ENCODE measurements at regions not wholly inside any gene's neighbourhood (a gene's known extent, or its start where the extent isn't known, plus 50 kb on each side); places are given as distances from the start of the nearest gene placed in this dataset.

- Mint-ChIP-seq H3K4me3 (no peak overlapping the region), H3K9me3 (ENCODE audit: low read depth) (peaks cover 5% of the 10 kb centered on the region), H3K27me3 (no peaks in the 10 kb centered on the region), H3K27ac (no peak overlapping the region), H3K4me1 (no peaks in the 10 kb centered on the region), H3K36me3 (no peaks in the 10 kb centered on the region)
- CTCF ChIA-PET, result no interaction called here
- no peak for ATAC-seq
- DNase-seq, result no peak
These were observed 675.6 kb downstream of the TBL1XR1 start for GRCh38 chr3:176521531-176522175.

GRCh38 chr3:176514297-176514696 is 683.0 kb downstream of the TBL1XR1 start:
- H3K36me3 Mint-ChIP-seq, result no peaks in the 10 kb centered on the region
- H3K27me3 Mint-ChIP-seq, result no peaks in the 10 kb centered on the region
- no peak overlapping the region for H3K27ac Mint-ChIP-seq
- ATAC-seq, result no peak
- no peak for DNase-seq
- peaks cover 22% of the 10 kb centered on the region for H3K9me3 Mint-ChIP-seq (ENCODE audit: low read depth)
- CTCF ChIA-PET, result no interaction called here
- H3K4me3 Mint-ChIP-seq, result no peak overlapping the region
- no peaks in the 10 kb centered on the region for H3K4me1 Mint-ChIP-seq

DNA sequence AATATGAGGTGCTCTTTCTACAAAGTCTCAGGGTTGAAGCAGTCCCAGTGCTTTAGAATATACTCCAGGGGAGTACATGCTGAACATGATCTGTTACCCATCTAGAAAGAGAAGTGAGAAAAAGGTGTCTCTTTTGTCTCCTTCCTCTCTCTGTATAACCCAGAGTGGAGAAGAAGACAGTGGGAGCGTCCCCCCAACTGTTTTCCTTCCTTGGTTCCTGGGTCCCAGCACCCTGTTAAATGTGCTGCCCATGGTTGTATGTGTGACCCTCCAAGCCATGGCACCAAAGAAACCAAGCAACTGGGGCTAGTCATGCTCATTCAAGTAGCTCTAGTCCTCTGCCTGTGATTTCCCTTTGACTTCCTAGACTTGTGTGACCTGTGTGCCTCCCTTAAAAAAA is 683.7 kb downstream of the TBL1XR1 start:
- peaks cover 22% of the 10 kb centered on the region for H3K9me3 Mint-ChIP-seq (ENCODE audit: low read depth)
- CTCF ChIA-PET, result no interaction called here
- no peak overlapping the region for H3K4me3 Mint-ChIP-seq
- H3K36me3 Mint-ChIP-seq, result no peaks in the 10 kb centered on the region
- H3K27me3 Mint-ChIP-seq, result no peaks in the 10 kb centered on the region
- ATAC-seq, result no peak
- DNase-seq, result no peak
- no peaks in the 10 kb centered on the region for H3K4me1 Mint-ChIP-seq
- no peak overlapping the region for H3K27ac Mint-ChIP-seq

GRCh38 chr3:176512037-176512436 is 685.2 kb downstream of the TBL1XR1 start:
- Mint-ChIP-seq H3K27me3 (no peaks in the 10 kb centered on the region), H3K4me1 (no peaks in the 10 kb centered on the region), H3K9me3 (ENCODE audit: low read depth) (peaks cover 22% of the 10 kb centered on the region), H3K27ac (no peak overlapping the region), H3K4me3 (no peak overlapping the region), H3K36me3 (no peaks in the 10 kb centered on the region)
- CTCF ChIA-PET, result no interaction called here
- no peak for ATAC-seq
- no peak for DNase-seq

DNA sequence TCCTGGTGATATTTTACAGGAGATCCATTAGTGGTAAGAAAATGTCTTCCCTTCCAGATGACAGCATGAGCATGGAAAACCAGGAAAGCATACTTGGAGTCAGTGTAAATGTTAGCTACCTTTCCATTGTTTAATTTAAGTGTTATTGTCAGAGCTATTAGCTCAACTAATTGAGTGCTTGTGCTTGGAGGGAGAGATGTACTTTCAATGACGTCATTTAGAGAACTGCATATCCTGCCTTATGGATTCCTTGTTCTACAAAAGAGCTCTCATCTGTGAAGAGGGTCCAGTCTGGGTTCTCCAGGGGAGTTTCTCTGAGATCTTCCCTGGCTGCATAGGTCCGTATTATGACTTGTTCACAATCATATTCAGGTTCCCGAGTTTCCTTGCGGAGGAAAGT is 687.2 kb downstream of the TBL1XR1 start:
- Mint-ChIP-seq H3K4me1 (no peaks in the 10 kb centered on the region), H3K4me3 (no peak overlapping the region), H3K9me3 (ENCODE audit: low read depth) (peaks cover 20% of the 10 kb centered on the region), H3K27me3 (no peaks in the 10 kb centered on the region), H3K36me3 (no peaks in the 10 kb centered on the region), H3K27ac (no peak overlapping the region)
- CTCF ChIA-PET, result no interaction called here
- no peak for DNase-seq
- ATAC-seq, result no peak

DNA sequence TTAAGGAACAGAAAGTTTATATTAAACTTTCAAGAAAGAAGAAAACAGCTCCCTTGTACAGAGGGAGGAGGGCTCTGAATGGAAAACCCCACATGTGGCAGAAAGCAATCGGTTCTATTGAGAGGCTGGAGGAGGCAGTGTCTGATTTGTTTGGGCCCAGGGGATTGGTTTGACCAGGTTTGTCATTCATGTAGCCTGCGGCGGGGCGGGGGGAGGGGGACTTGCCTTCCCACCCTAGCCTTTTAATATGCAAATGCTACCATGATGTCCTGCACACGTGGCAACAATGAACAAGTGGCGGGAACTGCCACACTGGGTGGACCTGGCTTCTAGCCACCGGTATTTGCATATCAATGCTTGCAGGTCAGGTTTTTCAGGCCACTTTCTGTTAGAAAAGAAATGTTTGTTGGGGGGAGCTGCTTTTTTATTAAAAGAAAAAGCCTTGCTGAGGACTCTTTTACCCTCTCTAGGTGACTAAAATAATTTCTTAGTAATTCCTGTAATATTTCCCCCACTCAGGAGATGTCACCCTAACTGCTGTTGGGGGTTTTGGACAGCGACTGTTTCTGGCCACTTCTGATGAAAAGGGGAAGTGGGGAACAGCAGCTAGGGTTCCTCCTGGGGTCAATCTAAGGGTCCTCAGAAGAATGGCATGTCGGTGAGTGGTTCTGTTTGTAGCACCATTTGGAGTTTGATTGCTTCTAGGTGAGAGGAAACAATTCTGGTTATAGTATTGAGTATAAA is 691.2 kb downstream of the TBL1XR1 start:
- Mint-ChIP-seq H3K9me3 (ENCODE audit: low read depth) (no peaks in the 10 kb centered on the region), H3K36me3 (no peaks in the 10 kb centered on the region), H3K4me1 (no peaks in the 10 kb centered on the region), H3K27me3 (no peaks in the 10 kb centered on the region), H3K4me3 (no peak overlapping the region), H3K27ac (no peak overlapping the region)
- CTCF ChIA-PET, result no interaction called here
- ATAC-seq (no peak), DNase-seq (no peak)

- H3K4me3 Mint-ChIP-seq, result no peak overlapping the region
- H3K36me3 Mint-ChIP-seq, result no peaks in the 10 kb centered on the region
- no peak for ATAC-seq
- no peaks in the 10 kb centered on the region for H3K27me3 Mint-ChIP-seq
- H3K4me1 Mint-ChIP-seq, result no peaks in the 10 kb centered on the region
- no peak for DNase-seq
- H3K9me3 Mint-ChIP-seq (ENCODE audit: low read depth), result no peaks in the 10 kb centered on the region
- CTCF ChIA-PET, result no interaction called here
- H3K27ac Mint-ChIP-seq, result no peak overlapping the region
These were observed 706.2 kb downstream of the TBL1XR1 start for GRCh38 chr3:176491084-176491483.

DNA sequence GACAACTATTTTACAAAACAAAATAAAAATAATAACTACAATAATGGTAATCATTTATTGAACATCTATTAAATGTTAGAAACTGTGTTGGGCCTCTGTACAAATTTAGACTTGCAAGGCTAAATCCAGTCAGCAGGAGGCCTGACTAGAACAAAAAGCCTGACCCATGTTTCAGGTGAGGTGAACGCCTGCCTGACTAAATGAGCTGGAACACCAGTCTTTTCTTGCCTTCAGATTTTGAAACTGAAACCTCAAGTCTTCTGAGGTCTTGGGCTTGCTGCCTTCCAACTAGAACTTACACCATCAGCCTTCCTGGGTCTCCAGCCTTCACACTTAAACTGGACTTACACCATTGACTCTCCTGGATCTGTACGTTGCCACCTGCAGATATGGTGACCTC is 706.9 kb downstream of the TBL1XR1 start:
- Mint-ChIP-seq H3K27me3 (no peaks in the 10 kb centered on the region), H3K9me3 (ENCODE audit: low read depth) (no peaks in the 10 kb centered on the region), H3K4me3 (no peak overlapping the region), H3K4me1 (no peaks in the 10 kb centered on the region), H3K36me3 (no peaks in the 10 kb centered on the region), H3K27ac (no peak overlapping the region)
- ATAC-seq (no peak), DNase-seq (no peak)
- CTCF ChIA-PET, result no interaction called here

GRCh38 chr3:176479248-176479647 is 718.0 kb downstream of the TBL1XR1 start:
- ATAC-seq (no peak), DNase-seq (no peak)
- Mint-ChIP-seq H3K36me3 (no peaks in the 10 kb centered on the region), H3K27me3 (no peaks in the 10 kb centered on the region), H3K4me3 (no peak overlapping the region), H3K4me1 (no peaks in the 10 kb centered on the region), H3K27ac (no peak overlapping the region), H3K9me3 (ENCODE audit: low read depth) (peaks cover 8% of the 10 kb centered on the region)
- CTCF ChIA-PET, result no interaction called here

GRCh38 chr3:176469694-176470205 is 727.5 kb downstream of the TBL1XR1 start:
- CTCF ChIA-PET, result no interaction called here
- Mint-ChIP-seq H3K4me3 (no peak overlapping the region), H3K9me3 (ENCODE audit: low read depth) (peaks cover 3% of the 10 kb centered on the region), H3K4me1 (no peaks in the 10 kb centered on the region), H3K27me3 (no peaks in the 10 kb centered on the region), H3K36me3 (no peaks in the 10 kb centered on the region), H3K27ac (no peak overlapping the region)
- no peak for DNase-seq
- no peak for ATAC-seq

DNA sequence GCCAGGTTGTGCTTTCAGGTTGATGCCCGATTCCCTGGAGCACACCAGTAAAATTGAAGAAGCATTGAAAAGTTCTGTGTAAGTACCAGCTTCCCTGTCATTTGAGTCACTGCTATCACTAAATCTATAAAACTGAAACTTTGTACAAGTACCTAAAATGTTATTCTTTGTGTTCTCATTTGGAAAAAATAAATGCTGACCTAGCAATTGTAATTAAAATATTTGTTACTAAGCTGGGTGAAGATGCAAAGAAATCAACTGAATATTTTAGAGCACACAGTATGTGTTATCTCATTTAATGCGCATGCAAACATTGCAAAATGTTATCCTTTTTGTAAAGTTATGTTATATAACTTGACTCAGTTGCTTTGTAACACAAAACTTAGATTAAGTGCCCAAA is 733.7 kb downstream of the TBL1XR1 start:
- H3K4me1 Mint-ChIP-seq, result no peaks in the 10 kb centered on the region

DNA sequence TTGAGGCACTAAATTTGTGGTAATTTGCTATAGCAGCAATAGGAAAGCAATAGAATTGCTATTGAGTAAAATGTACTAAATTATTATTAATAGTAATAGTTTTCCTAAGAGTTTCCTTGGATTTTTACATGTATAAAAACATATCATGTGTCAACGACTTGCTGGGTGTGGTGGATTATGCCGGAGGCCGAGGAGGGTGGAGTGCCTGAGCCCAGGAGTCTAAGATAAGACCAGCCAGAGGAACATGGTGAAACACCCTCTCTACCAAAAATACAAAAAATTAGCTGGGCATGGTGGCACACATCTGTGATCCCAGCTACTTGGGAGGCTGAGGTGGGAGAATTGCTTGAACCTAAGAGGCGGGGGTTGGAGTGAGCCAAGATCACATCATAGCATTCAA is 749.9 kb downstream of the TBL1XR1 start:
- Mint-ChIP-seq H3K27me3 (no peaks in the 10 kb centered on the region), H3K9me3 (ENCODE audit: low read depth) (peaks cover 5% of the 10 kb centered on the region), H3K27ac (no peak overlapping the region), H3K4me3 (no peak overlapping the region), H3K36me3 (no peaks in the 10 kb centered on the region), H3K4me1 (no peaks in the 10 kb centered on the region)
- DNase-seq (no peak), ATAC-seq (no peak)
- CTCF ChIA-PET, result no interaction called here

More for the DNA sequence above, 733.7 kb downstream of the TBL1XR1 start:
- CTCF ChIA-PET, result no interaction called here
- ATAC-seq (no peak), DNase-seq (no peak)
- Mint-ChIP-seq H3K27ac (no peak overlapping the region), H3K36me3 (no peaks in the 10 kb centered on the region), H3K27me3 (no peaks in the 10 kb centered on the region), H3K4me3 (no peak overlapping the region), H3K9me3 (ENCODE audit: low read depth) (peaks cover 2% of the 10 kb centered on the region)

- Mint-ChIP-seq H3K36me3 (no peaks in the 10 kb centered on the region), H3K27me3 (no peaks in the 10 kb centered on the region), H3K4me3 (no peak overlapping the region), H3K4me1 (no peaks in the 10 kb centered on the region), H3K9me3 (ENCODE audit: low read depth) (peaks cover 5% of the 10 kb centered on the region), H3K27ac (no peak overlapping the region)
- CTCF ChIA-PET, result no interaction called here
- no peak for DNase-seq
- ATAC-seq, result no peak
These were observed 755.0 kb downstream of the TBL1XR1 start for GRCh38 chr3:176442326-176442725.

DNA sequence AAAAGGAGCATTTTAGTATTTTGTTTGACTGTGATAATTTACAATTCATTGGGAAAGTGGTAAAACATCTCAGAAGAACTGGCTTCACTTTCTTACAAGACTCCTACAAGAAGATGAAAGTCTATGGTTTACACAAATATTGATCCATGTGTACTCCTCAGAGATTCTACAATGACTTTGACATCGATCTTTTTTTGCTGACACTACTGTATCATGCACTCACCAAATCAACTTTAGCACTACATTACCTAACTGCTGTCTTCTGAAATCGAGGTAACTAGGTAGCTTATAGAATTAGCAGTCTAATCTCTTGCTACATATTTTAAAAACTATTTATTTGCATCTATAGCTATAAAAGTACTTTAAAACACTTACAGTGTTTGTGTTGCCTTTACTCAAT is 757.6 kb downstream of the TBL1XR1 start:
- H3K36me3 Mint-ChIP-seq, result no peaks in the 10 kb centered on the region
- DNase-seq, result no peak
- no peaks in the 10 kb centered on the region for H3K4me1 Mint-ChIP-seq
- H3K4me3 Mint-ChIP-seq, result no peak overlapping the region
- peaks cover 2% of the 10 kb centered on the region for H3K9me3 Mint-ChIP-seq (ENCODE audit: low read depth)
- no peak overlapping the region for H3K27ac Mint-ChIP-seq
- CTCF ChIA-PET, result no interaction called here
- H3K27me3 Mint-ChIP-seq, result no peaks in the 10 kb centered on the region
- ATAC-seq, result no peak
